ENCODE measurements at regions not wholly inside any gene's neighbourhood (a gene's known extent, or its start where the extent isn't known, plus 50 kb on each side); places are given as distances from the start of the nearest gene placed in this dataset.
A peak's percentile ranks its signal among the peaks of the same experiment; 100 is the strongest.

GRCh38 chr6:141667580-141668309 is 465.0 kb upstream of the GJE1 start:
- DNase-seq (ENCODE audit: low read depth): peak; percentile 54
- no peak for TF ChIP-seq CTCF (IDR thresholded peaks at IDR 0.05; ENCODE audit: insufficient read depth, low read length)
- no peak overlapping the region for H3K4me3 ChIP-seq (ENCODE audit: low read depth, low read length)

GRCh38 chr6:141666187-141666586 is 466.5 kb upstream of the GJE1 start:
- DNase-seq (ENCODE audit: low read depth): no peak
- no peak overlapping the region for H3K4me3 ChIP-seq (ENCODE audit: low read depth, low read length)
- no peak for TF ChIP-seq CTCF (IDR thresholded peaks at IDR 0.05; ENCODE audit: insufficient read depth, low read length)

GRCh38 chr6:141664744-141665143 is 468.0 kb upstream of the GJE1 start:
- no peak for TF ChIP-seq CTCF (IDR thresholded peaks at IDR 0.05; ENCODE audit: insufficient read depth, low read length)
- DNase-seq (ENCODE audit: low read depth): no peak
- no peak overlapping the region for H3K4me3 ChIP-seq (ENCODE audit: low read depth, low read length)

GRCh38 chr6:141659582-141659981 is 473.1 kb upstream of the GJE1 start:
- H3K4me3 ChIP-seq (ENCODE audit: low read depth, low read length): no peak overlapping the region
- no peak for TF ChIP-seq CTCF (IDR thresholded peaks at IDR 0.05; ENCODE audit: insufficient read depth, low read length)
- DNase-seq (ENCODE audit: low read depth): no peak

- no peak for TF ChIP-seq CTCF (IDR thresholded peaks at IDR 0.05; ENCODE audit: insufficient read depth, low read length)
- no peak overlapping the region for H3K4me3 ChIP-seq (ENCODE audit: low read depth, low read length)
- DNase-seq (ENCODE audit: low read depth): no peak
Measured at GRCh38 chr6:141658696-141659095, 474.0 kb upstream of the GJE1 start.

GRCh38 chr6:141657812-141658211 is 474.9 kb upstream of the GJE1 start:
- TF ChIP-seq CTCF (IDR thresholded peaks at IDR 0.05; ENCODE audit: insufficient read depth, low read length): no peak
- no peak overlapping the region for H3K4me3 ChIP-seq (ENCODE audit: low read depth, low read length)
- no peak for DNase-seq (ENCODE audit: low read depth)

GRCh38 chr6:141653590-141653989 is 479.1 kb upstream of the GJE1 start:
- TF ChIP-seq CTCF (IDR thresholded peaks at IDR 0.05; ENCODE audit: insufficient read depth, low read length): no peak
- H3K4me3 ChIP-seq (ENCODE audit: low read depth, low read length): no peak overlapping the region
- no peak for DNase-seq (ENCODE audit: low read depth)
